Hematopoietic multipotent progenitor cell (in vitro differentiated cells): ENCODE measurements at regions not wholly inside any gene's neighbourhood (a gene's known extent, or its start where the extent isn't known, plus 50 kb on each side); places are given as distances from the start of the nearest gene placed in this dataset.
"Not testable (repeated sequence)": the region's sequence is repeated elsewhere in the genome, so short reads cannot be mapped to it uniquely, and the experiment has no call there.

ENCODE experiments used
- DNase-seq, 3 donors: peaks; one replicate each; pipeline ENCODE4 v3.0.0-alpha.2; 2011 to 2015; ENCODE audit warnings: low read depth in 2 of 3, low spot score in 2 of 3

DNA sequence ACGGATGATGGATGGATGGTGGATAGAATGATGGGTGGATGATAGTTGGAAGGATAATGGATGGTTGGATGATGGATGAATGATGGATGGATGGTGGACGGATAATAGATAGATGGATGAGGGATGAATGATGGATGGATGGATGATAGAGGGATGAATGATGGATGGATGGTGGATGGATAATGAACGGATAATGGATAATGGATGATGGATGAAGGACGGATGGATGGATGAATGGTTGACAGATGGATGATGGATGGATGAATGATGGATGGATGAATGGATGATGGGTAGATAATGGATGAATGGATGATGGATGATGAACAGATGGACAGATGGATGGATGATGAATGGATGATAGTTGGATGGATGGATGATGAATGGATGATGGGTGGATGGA lies 255.1 kb downstream of the NPHP4 start:
- DNase-seq = no peak

DNA sequence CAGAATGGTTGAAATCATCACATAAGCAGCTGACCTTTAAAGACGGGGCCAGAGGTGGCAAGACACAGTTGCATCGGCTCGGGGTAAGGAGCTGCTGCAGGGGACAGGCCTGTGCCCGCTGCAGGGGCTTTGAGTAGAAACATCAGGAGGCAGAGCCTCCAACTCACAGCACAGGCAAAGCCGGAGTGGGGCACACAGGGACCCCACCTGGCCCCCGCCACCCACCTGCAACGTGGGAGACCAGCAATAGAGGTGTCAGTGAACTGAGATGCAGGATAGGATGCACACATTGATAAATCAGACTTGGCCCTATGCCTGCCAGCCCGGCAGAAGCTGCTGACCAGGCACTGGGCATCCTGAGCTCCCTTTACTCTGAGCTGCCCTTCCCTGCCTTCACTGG lies 257.2 kb downstream of the NPHP4 start:
- no peak for DNase-seq

DNA sequence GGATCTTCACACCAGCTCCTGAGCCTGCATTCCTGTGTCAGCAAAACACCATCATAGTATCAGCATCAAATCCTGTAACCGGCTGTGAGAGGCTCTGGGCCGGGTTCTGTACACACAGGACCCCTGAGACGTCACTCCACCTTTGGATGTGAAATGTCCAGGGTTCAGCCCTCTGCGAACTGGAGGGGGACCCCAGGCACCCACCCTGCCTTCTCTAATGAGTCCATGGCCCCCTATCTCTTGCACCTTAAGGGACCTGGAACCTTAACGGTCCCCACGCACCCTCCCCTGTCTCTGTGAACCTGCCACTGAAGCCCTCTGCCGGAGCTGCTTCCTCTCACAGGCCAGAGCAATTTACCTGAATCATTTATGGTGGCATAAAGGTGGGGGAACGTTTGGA lies 257.8 kb downstream of the NPHP4 start:
- DNase-seq = no peak

DNA sequence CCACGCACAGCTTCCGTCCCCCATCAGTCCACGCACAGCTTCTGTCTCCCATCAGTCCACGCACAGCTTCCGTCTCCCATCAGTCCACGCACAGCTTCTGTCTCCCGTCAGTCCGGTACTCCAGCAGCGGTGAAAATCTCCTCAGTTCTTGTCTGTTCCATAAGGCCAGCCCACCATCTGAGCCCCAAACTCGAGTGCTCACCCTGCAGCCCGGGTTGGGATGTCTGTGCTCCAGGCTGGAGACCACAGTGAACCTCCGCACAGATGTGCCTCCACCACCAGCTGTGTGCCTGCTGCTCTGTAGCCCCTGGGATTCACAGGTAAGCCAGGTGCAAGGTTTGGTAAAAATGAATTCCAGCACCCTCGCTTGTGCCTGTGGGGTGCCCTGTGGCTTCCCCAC lies 258.6 kb downstream of the NPHP4 start:
- DNase-seq = no peak

DNA sequence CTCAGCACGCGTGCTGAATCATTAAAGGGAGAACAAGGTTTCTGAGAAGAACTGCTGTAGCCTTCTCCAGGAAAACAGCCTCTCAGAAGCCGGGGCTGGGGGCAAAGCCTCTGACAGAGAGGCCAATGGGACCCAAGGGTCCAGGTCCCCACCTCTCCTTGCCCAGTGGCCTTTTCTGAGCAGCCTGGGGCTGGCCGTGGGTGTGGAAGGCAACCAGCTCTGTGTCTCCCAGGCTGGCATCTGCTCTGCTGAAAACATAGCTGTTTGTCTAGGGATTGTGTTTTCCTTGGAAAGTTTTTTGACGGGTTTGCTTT lies 261.2 kb downstream of the NPHP4 start:
- DNase-seq = no peak

DNA sequence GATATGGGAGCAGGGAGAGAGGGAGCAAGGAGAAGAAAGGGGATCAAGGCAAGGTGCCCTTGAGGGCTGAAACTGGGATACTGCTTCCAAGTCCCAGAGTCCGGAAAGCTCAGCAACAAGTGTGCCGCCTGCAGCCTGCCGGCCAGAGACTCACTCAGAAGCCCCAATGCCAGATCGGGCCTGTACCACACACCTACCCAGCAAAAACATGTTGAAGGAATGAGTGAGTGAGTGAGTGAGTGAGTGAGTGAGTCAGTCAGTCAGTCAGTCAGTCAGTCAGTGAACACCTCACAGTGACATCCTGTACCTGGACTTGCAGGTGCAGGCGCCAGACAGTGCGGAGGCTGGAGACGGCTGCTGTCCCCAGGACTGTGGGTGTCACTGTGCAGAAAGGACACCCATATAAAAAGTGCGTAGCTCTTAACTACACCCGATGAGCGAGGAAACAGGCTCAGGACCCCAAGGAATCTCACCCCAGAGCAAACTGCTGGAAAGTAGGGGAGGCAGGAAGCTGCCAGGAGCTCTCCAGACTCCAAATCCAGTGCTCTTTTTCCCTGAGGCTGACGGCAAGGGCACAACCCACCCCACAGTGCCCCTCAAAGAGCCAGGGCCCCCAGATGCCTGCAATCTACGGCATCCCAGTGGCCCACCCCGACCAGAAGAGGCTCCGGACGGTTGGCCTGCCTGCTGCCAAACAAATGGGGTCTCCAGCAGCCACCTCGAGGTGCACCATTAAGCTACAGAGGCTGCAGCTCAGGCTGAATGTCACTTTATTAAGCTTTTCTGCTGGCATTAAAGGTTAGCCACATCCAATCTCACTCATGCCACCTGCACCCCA lies 261.7 kb downstream of the NPHP4 start:
- DNase-seq = no peak

DNA sequence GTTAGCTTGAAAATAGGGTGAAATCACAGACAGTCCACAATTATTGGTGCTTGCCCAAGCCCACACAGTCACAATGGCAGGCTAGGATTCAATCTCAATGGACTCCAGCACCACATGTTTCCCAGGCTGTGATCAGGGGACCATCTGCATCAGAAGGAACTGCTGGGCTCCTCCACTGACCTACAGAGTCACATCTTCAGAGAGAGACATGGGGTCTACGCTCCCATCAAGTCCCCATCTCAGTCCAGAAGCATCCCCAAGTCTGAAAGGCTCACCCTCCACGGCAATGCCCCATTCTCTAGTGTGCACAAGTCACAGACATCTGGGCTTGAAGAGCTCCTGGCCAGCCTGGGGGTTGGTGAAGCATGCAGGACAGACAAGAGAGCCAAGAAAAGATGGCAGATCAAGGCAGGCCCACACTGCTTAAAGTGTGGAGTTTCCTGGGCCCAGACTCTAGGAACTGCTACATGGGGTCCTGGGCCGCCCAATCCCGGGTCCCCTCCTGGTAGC lies 262.5 kb downstream of the NPHP4 start:
- DNase-seq = no peak

DNA sequence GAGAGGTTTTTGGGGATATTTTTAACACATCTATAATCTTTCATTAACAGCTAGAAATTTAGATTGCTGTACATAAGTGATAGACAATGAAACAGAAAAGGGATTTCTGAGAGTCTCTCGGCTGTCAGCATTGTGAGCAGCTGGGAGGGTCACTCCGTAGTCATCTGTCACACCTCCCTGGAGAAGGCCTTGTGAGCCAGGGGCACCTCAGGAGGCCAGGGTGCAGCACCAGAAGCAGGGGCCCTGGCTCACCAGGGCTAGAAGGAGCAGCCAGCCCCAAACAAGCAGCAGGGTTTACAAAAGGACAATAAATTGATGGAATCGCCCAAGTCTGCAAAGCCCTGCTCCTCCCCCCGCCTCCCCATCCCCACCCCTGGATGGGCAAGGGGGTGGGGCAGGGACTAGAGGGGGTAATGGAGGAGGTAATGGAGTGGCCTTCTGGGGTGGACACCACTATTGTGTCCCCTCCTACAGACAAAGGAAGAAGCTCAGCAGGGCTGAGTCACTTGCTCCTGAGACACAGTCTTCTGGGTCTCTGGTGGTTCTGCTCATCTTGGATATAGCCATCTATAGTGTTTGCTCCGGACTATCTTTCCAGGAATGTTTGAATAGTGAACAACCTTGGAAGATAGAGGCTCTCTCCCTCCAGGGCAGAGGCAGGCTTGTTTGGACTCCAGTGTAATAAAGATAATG lies 263.4 kb downstream of the NPHP4 start:
- DNase-seq = no peak

DNA sequence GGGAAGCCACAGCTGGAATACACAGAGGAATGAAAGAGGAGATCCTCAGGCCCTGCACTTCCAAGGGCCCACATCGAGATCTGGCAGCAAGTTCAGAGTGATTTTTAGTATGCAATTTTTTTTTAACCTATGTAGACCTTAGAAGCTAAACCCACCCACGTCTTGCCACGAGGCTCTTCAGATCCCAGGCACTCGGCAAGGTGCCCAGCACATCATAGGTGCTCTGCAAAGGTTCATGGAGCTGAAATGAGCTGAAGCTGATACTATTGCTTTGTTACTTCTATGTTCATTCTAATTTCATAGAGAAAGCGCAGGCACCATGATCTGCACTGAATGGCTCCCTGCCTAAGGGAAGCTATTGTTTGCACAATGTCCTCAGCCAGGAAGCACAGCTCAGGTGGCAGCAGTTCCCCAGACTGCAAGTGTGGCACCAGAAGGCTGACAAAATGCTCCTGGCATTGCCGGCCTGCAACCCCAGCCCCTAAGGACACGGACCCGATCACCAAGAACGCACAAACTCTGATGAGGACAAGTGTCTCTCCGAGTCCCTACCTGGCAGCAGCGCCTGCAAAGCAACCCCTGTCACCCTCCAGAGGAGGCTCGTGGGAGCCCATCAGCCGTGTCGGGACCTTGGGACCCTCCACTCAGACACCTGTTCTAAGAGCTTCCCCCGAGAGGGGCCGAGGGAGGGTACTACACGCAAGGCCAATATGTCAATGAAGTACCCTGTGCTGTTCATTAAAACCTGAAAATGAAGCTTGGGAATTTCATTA lies 264.2 kb downstream of the NPHP4 start:
- DNase-seq = no peak

DNA sequence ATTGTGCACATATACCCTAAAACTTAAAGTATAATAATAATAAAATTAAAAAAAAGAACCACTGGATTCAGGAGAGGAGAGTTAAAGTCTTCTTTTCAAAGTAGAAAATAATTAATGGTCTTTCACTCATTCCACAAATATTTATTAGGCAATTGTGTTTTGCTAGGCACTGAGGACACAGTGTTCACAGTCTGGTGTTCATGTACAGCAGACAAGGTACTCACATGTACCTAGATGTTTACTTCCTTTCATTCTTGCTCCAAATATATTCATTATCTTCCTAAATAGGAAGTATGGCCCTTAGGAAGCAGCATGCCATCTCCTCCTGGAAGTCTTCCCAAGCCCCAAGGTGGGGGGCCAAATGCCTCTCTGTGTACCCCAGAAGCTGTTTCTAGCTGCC lies 265.0 kb downstream of the NPHP4 start:
- no peak for DNase-seq

DNA sequence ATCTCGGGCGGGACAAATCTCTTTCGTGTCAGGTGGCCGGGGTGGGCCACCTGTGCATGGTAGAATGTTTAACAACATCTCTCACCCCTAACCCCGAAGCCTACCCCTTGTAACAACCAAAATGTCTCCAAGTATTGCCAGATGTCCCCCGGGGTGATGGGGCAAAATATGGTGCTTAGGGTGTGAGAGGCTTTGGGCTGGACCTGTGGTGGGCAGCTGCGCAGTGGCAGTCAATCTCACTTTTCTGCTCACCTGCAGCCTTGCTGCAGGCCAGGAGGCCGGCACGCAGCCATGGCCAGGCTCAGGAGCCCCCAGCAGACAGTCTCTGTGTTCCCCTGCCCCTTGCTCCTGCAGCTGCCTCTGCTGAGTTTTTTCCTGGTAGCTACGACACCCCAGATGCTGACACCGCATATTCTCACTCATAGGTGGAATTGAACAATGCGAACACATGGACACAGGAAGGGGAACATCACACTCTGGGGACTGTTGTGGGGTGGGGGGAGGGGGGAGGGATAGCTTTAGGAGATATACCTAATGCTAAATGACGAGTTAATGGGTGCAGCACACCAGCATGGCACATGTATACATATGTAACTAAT lies 265.5 kb downstream of the NPHP4 start:
- DNase-seq = not testable (repeated sequence)

DNA sequence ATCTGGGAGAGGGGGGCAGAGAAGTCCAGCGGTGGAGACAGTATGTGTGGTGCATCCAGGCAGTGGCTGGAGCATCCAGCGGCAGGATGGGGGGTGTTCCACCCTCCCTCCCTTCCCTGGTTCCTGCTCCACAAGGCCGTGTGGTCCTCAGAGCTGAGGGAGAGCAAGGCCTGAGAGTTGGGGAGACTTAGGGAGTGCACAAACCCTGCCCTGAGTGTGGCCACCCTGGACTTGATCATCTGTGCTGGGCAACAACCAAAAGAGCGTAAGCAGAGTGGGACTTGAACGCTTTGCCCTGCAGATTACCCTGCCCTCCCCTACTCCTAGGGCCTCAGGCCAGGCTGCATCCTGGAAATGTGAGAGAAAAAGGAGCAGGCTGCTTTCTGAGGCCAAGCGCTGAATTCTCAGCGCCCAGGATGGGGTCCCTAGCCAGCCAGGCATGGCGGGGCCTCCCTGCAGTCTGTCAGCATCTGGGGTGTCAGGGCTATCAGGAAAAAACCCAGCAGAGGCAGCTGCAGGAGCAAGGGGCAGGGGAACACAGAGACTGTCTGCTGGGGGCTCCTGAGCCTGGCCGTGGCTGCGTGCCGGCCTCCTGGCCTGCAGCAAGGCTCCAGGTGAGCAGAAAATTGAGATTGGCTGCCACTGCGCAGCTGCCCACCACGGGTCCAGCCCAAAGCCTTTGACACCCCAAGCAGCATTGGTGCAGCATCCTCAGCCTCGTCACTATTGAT lies 266.2 kb downstream of the NPHP4 start:
- DNase-seq = no peak

DNA sequence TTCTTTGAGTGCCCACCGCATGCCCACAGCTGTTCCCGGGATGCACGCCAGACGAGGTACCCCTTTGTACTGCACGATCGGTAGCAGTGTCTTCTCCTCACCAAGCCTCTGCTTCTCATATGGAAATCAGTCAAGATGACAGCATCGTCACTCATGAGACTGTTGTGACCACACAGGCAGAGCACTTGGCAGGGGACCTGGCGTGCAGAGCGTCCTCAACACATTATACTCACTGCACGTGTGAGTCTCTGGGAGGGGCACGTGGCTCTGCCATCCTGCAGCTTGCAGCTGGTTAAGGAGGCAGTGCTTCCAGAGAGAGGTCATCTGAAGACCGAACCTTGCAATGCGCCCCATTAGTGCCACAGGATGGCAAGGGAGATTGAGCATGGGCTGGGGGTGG lies 266.8 kb downstream of the NPHP4 start:
- no peak for DNase-seq

DNA sequence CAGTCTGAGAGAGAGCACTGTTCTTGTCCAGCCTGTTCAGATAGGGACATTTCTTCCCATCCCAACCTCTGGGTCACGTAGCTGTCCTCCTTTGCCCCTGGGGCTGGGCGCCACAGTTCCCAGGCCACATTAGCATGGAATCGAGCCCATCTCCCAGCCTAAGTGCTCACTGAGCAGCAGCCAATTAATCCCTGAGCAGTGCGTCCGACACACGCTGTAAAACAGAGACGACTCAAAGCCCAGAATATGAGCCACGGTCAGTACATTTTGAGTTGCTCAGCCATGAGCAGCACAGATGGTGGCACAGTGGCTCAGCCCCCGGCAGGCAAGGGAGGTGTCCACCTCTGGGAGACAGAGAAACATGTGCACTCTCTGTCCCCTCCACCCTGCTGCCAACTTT lies 267.4 kb downstream of the NPHP4 start:
- no peak for DNase-seq

DNA sequence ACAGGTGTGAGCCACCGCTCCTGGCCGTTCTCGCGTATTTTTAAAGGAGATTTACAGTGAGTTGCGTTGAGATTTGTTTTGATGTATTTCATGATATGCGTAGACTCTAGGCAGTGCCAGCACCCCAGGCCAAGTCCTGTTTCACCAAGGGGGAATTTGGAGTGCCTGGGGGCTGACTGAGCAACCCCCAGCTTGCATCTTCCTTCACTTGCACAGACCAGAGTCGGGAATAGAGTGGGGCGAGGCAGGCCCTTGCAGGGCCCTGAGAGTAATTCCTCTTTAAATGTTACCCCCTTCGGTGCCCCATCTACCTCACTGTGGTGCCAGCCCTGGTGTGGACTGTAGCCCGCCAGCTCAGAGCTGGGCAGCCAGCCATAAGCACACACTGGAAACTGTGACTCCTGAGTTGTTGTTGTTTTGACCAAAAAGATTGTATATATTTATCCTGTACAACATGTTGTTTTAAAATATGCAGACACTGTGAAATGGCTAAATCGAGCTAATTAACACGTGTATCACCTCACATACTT lies 269.5 kb downstream of the NPHP4 start:
- DNase-seq = no peak

DNA sequence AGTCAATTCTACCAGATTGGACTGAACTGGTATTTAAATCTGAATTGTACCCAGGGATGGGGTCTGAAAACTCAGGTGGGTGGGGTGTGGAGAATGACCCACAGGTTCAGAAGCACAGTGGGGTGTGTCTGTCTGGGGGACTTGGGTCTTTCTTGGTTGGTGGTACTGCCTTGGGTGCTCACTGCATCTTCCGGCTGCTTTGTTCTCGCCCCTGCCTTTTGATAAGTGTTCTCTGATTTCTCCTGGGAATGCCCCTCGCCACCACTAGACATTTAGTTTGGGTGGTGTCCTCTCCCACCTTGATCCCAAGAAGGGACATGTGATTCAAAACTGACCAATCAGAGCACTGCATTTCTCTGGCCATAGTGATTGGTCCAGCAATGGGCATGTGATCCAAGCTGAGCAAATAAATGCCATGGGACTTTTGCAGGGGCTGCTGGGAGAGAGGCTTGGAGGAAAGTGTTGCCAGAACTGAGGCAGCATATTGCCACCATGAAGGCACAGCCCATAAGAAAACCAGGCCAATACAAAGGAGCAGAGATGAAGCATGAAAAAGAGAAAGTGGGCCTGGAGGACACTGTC lies 270.5 kb downstream of the NPHP4 start:
- no peak for DNase-seq

DNA sequence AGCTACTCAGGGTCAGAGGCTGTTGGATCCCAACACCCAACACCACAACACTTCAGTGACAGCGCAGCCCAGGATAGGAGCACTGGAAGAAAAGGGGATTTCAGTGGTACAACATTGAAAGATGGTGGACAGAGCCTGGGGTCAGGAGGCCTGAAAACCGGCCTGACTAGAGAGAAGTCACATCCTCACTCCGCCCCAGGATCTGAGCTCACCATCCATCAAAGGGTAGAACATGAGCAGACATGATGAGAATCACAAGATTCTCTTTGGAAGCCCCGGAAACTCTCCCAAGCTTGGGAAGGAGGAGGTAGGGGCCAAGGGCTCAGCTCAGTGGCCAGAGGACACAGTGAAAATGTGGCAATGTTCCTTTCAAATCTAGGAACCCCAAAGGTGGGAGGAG lies 271.3 kb downstream of the NPHP4 start:
- DNase-seq = no peak

DNA sequence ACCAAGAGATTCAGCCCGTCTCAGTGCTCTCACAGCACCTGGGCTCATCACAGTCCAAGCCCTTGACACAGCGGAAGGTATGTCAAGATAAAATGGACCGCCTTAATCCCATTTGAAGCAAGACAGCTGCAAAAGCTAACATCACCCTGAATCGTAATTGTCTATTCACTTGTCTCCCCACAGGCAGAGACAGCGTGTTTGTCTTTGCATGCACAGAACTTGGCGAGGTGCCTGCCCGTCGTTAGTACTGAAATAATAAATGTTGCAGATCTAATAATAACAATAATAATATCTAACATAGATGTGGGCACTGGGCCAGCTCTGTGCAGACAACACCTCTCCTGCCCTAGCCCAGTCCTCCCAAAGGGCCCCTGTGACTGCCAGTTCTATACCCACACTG lies 271.7 kb downstream of the NPHP4 start:
- DNase-seq = no peak

DNA sequence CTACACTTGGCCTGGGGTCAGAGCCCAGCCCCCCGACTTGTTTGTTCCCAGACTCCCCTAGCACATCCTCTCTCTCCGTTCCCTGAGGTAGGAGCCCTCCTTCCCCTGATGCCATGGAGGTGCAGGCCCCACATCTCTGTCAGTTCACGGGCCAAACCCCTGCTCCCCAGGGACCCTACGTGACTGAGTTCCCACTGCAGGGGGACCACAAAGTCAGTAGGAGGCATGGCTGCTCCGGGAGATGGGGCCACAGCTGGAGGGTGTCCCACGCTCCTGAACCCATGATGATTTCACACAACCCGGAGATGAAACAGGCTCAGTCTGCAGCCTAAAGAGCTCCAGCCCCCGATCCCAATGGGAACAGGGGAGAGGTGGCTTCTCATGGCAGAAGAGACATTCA lies 272.2 kb downstream of the NPHP4 start:
- no peak for DNase-seq
